ENCODE measurements at regions not wholly inside any gene's neighbourhood (a gene's known extent, or its start where the extent isn't known, plus 50 kb on each side); places are given as distances from the start of the nearest gene placed in this dataset.

DNA sequence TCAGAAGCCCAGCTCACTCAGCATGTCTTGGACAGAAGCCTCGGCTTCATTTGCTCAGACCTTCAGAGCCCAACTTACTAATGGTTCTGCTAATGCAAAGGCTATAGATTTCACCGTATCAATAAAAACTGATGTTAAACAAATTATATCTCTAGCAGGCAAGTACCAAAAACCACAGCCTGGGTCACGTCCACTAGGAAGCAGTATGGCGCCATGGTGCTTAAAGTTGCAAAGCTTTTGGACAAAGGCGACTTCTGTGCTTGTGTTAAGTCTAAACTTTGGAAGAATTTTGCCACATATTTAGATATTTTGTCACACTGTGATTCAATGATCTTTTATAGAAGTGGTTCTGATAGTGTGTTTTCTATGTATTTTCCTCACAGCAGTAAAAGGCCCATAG is 276.8 kb upstream of the PARD3B start:
- no peaks in the 10 kb centered on the region for H3K36me3 ChIP-seq (ENCODE audit: control insufficient read depth, insufficient read depth, low read length)
- H3K27me3 ChIP-seq (replicated peaks; ENCODE audit: control insufficient read depth, insufficient read depth, low read length, poor library complexity, severe bottlenecking) = no peaks in the 10 kb centered on the region
- no peak overlapping the region for H3K4me3 ChIP-seq (ENCODE audit: insufficient read depth, low read depth, low read length, poor library complexity, severe bottlenecking)
- DNase-seq = no peak
- no peaks in the 10 kb centered on the region for H3K4me1 ChIP-seq (ENCODE audit: control insufficient read depth, insufficient read depth, low read length, poor library complexity, severe bottlenecking)
- H3K27ac ChIP-seq (ENCODE audit: insufficient read depth, low read length, poor library complexity, severe bottlenecking) = no peak overlapping the region
- no peaks in the 10 kb centered on the region for H3K9me3 ChIP-seq (ENCODE audit: control insufficient read depth, low read length)

DNA sequence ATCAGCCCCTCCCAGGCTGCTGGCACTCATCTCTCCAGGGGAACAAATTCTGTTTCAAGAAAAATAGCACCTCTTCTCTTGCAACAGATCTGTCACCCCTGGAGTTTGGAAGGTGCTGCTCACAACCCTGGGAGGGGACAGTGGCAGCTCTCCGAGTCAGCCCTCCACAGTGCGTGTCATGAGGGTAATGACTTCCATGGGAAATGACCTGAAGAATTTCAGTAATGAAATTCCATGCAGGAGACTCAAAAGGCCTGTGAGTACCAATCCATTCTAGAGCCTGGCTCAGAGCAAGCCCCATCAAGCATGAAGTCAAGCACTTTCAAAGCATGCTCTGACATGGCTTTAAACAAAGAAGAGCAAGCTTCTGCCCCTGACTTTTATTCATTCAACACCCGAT is 276.3 kb upstream of the PARD3B start:
- H3K4me1 ChIP-seq (ENCODE audit: control insufficient read depth, insufficient read depth, low read length, poor library complexity, severe bottlenecking) = no peaks in the 10 kb centered on the region
- H3K27me3 ChIP-seq (replicated peaks; ENCODE audit: control insufficient read depth, insufficient read depth, low read length, poor library complexity, severe bottlenecking) = no peaks in the 10 kb centered on the region
- no peak for DNase-seq
- no peak overlapping the region for H3K4me3 ChIP-seq (ENCODE audit: insufficient read depth, low read depth, low read length, poor library complexity, severe bottlenecking)
- no peaks in the 10 kb centered on the region for H3K9me3 ChIP-seq (ENCODE audit: control insufficient read depth, low read length)
- no peaks in the 10 kb centered on the region for H3K36me3 ChIP-seq (ENCODE audit: control insufficient read depth, insufficient read depth, low read length)
- H3K27ac ChIP-seq (ENCODE audit: insufficient read depth, low read length, poor library complexity, severe bottlenecking) = no peak overlapping the region

DNA sequence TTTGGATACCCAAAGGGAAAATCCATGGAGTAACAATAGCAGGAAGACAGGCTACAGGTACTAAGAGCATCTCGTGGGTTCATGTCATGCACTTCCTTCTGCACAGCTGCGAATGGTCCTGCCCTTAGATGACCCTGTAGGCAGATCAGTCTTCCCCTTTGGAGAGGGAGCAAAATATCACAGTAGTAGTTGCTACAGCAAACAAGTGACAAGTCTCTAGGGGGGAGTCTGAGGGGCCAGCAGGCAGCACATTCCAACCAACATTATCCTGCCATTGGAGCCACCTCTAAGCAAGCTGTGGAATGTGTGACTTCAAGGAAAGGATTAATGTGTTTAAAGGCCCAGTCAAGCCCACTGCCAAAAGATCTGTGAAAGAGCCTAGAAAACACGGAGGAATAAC is 273.2 kb upstream of the PARD3B start:
- Histone ChIP-seq H3K4me1 (ENCODE audit: control insufficient read depth, insufficient read depth, low read length, poor library complexity, severe bottlenecking) (no peaks in the 10 kb centered on the region), H3K27me3 (replicated peaks; ENCODE audit: control insufficient read depth, insufficient read depth, low read length, poor library complexity, severe bottlenecking) (no peaks in the 10 kb centered on the region), H3K4me3 (ENCODE audit: insufficient read depth, low read depth, low read length, poor library complexity, severe bottlenecking) (no peak overlapping the region), H3K9me3 (ENCODE audit: control insufficient read depth, low read length) (no peaks in the 10 kb centered on the region), H3K36me3 (ENCODE audit: control insufficient read depth, insufficient read depth, low read length) (no peaks in the 10 kb centered on the region), H3K27ac (ENCODE audit: insufficient read depth, low read length, poor library complexity, severe bottlenecking) (no peak overlapping the region)
- no peak for DNase-seq

DNA sequence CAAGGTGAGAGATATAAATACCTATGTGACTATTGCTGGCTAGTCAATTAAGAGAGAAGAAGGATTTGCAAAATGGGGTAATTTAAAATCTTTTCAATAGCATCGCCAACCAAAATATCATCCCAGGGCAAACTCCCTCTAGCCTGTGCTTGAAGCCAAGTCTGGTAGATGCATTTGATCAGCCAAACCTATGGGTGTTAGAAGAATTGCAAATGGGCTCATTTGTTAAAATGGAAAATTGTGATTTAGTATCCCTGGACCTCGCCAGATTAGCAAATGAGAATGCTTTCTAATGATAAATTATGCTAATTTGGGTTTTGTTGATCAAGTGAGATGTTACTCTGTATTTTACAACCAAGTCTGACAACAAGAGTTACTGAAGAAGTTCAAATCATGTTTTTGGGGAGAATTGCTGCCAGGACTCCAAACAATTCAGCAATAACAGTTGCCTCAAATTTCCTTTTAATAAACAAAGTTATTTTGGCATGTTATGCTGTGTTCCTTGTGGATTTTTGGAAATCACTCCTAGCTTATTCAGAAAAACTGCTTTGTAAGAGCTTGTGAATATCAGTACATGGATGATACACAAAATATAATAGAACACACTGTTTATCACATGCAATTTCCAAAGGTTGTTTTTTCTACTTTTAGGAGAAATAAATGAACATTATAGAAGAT is 272.5 kb upstream of the PARD3B start:
- Histone ChIP-seq H3K4me3 (ENCODE audit: insufficient read depth, low read depth, low read length, poor library complexity, severe bottlenecking) (no peak overlapping the region), H3K4me1 (ENCODE audit: control insufficient read depth, insufficient read depth, low read length, poor library complexity, severe bottlenecking) (no peaks in the 10 kb centered on the region), H3K9me3 (ENCODE audit: control insufficient read depth, low read length) (no peaks in the 10 kb centered on the region), H3K36me3 (ENCODE audit: control insufficient read depth, insufficient read depth, low read length) (no peaks in the 10 kb centered on the region), H3K27ac (ENCODE audit: insufficient read depth, low read length, poor library complexity, severe bottlenecking) (no peak overlapping the region), H3K27me3 (replicated peaks; ENCODE audit: control insufficient read depth, insufficient read depth, low read length, poor library complexity, severe bottlenecking) (no peaks in the 10 kb centered on the region)
- no peak for DNase-seq

DNA sequence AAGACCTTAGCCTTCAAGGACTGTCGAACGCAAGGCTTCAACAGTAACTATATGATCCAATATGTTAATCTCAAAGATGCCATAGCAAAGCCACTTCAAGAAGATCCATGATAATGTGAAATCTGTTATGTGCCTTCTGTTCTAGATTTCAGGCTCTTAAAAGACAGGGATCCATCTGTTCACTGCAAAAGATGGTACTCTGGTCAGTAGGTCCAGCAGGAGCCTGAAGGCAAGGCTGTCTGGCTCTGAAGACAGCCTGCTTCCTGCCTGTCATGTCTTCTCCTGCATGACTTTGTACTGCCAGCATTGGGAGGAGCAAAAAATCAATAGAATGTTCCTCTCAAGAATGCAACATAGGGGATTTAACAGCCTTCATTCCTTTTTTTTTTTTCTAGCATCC is 270.8 kb upstream of the PARD3B start:
- no peak overlapping the region for H3K27ac ChIP-seq (ENCODE audit: insufficient read depth, low read length, poor library complexity, severe bottlenecking)
- no peak for DNase-seq
- no peaks in the 10 kb centered on the region for H3K4me1 ChIP-seq (ENCODE audit: control insufficient read depth, insufficient read depth, low read length, poor library complexity, severe bottlenecking)
- H3K27me3 ChIP-seq (replicated peaks; ENCODE audit: control insufficient read depth, insufficient read depth, low read length, poor library complexity, severe bottlenecking) = no peaks in the 10 kb centered on the region
- no peaks in the 10 kb centered on the region for H3K9me3 ChIP-seq (ENCODE audit: control insufficient read depth, low read length)
- H3K4me3 ChIP-seq (ENCODE audit: insufficient read depth, low read depth, low read length, poor library complexity, severe bottlenecking) = no peak overlapping the region
- no peaks in the 10 kb centered on the region for H3K36me3 ChIP-seq (ENCODE audit: control insufficient read depth, insufficient read depth, low read length)

DNA sequence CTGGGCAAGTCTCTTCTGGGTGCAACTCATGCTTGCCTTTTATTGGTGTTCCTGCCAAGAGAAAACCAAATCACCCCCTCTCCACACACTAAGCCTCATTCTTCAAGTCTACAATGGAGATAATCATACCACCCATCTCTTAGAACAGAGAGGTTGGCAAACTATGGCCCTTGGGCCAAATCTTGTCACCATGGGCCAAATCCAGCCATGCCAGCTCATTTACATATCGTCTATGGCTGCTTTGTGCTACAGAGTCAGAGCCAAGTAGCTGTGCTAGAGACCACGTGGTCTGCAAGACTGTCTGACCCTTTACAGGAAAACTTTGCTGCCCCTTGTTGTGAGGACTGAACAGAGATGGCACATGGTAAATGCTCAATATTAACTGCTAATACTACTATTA is 270.3 kb upstream of the PARD3B start:
- H3K4me1 ChIP-seq (ENCODE audit: control insufficient read depth, insufficient read depth, low read length, poor library complexity, severe bottlenecking) = no peaks in the 10 kb centered on the region
- H3K27me3 ChIP-seq (replicated peaks; ENCODE audit: control insufficient read depth, insufficient read depth, low read length, poor library complexity, severe bottlenecking) = no peaks in the 10 kb centered on the region
- H3K27ac ChIP-seq (ENCODE audit: insufficient read depth, low read length, poor library complexity, severe bottlenecking) = no peak overlapping the region
- H3K9me3 ChIP-seq (ENCODE audit: control insufficient read depth, low read length) = no peaks in the 10 kb centered on the region
- DNase-seq = no peak
- no peak overlapping the region for H3K4me3 ChIP-seq (ENCODE audit: insufficient read depth, low read depth, low read length, poor library complexity, severe bottlenecking)
- no peaks in the 10 kb centered on the region for H3K36me3 ChIP-seq (ENCODE audit: control insufficient read depth, insufficient read depth, low read length)

DNA sequence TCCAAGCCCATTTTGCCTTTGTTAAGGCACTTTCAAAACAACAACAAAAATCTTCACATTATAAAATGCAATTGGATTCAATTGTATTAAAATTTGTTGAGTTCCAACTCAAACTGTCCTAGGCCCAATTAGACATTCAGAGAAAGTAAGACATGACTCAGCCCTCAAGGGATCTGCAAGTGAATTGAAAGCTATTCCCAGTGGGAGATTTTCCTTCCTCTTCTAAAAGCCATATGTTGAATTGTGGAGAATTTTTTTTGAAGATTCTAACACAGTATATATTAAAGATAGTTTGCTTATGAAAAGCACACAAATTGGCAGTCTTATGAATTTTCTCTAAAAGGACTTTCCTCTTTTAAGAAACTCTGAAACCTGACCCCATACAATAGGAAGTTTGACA is 268.0 kb upstream of the PARD3B start:
- Histone ChIP-seq H3K27me3 (replicated peaks; ENCODE audit: control insufficient read depth, insufficient read depth, low read length, poor library complexity, severe bottlenecking) (no peaks in the 10 kb centered on the region), H3K36me3 (ENCODE audit: control insufficient read depth, insufficient read depth, low read length) (no peaks in the 10 kb centered on the region), H3K27ac (ENCODE audit: insufficient read depth, low read length, poor library complexity, severe bottlenecking) (no peak overlapping the region)

DNA sequence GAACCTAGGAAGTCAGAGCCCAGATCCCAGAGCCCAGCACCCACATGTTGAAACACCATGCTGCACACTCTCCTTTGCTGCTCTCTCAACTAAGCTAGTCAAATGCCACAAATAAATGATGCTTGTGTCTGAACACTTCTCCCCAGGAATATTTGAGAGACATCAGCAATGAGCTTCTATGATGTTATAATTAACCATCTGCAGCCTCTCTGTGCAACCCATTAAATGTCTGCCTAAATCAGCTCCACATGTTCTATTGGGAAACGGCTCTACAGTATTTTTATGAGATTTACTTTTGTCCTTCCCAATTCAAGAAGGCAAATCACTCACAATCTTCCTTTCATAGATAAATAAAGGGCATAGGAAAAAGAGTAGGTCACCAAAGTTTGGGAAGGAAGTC is 266.8 kb upstream of the PARD3B start:
- Histone ChIP-seq H3K4me1 (ENCODE audit: control insufficient read depth, insufficient read depth, low read length, poor library complexity, severe bottlenecking) (no peaks in the 10 kb centered on the region), H3K27me3 (replicated peaks; ENCODE audit: control insufficient read depth, insufficient read depth, low read length, poor library complexity, severe bottlenecking) (no peaks in the 10 kb centered on the region), H3K9me3 (ENCODE audit: control insufficient read depth, low read length) (no peaks in the 10 kb centered on the region), H3K27ac (ENCODE audit: insufficient read depth, low read length, poor library complexity, severe bottlenecking) (no peak overlapping the region), H3K36me3 (ENCODE audit: control insufficient read depth, insufficient read depth, low read length) (no peaks in the 10 kb centered on the region), H3K4me3 (ENCODE audit: insufficient read depth, low read depth, low read length, poor library complexity, severe bottlenecking) (no peak overlapping the region)
- DNase-seq = no peak

More for the DNA sequence above, 268.0 kb upstream of the PARD3B start:
- no peaks in the 10 kb centered on the region for H3K4me1 ChIP-seq (ENCODE audit: control insufficient read depth, insufficient read depth, low read length, poor library complexity, severe bottlenecking)
- no peaks in the 10 kb centered on the region for H3K9me3 ChIP-seq (ENCODE audit: control insufficient read depth, low read length)
- H3K4me3 ChIP-seq (ENCODE audit: insufficient read depth, low read depth, low read length, poor library complexity, severe bottlenecking) = no peak overlapping the region
- DNase-seq = no peak

DNA sequence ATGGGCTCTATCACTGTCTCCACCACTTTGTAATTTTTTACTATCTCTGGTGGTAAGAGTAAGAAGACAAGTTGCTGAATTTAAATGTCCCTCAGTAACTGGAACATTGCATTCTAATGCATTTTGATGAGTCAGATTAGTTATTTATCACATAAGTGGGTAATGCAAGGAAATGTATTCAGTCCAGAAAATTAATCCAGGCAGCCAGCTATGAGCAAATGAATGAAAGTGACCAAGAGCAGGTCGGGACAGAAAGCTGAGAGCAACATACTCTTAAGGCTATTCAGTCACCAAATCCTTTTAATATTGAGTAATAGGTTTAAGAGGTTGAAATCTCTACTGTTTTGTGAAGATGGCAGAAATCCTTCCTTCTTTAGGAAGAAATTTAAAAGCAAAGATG is 265.5 kb upstream of the PARD3B start:
- H3K27me3 ChIP-seq (replicated peaks; ENCODE audit: control insufficient read depth, insufficient read depth, low read length, poor library complexity, severe bottlenecking) = no peaks in the 10 kb centered on the region
- no peak for DNase-seq
- no peaks in the 10 kb centered on the region for H3K4me1 ChIP-seq (ENCODE audit: control insufficient read depth, insufficient read depth, low read length, poor library complexity, severe bottlenecking)
- H3K36me3 ChIP-seq (ENCODE audit: control insufficient read depth, insufficient read depth, low read length) = no peaks in the 10 kb centered on the region
- no peak overlapping the region for H3K27ac ChIP-seq (ENCODE audit: insufficient read depth, low read length, poor library complexity, severe bottlenecking)
- H3K9me3 ChIP-seq (ENCODE audit: control insufficient read depth, low read length) = no peaks in the 10 kb centered on the region
- no peak overlapping the region for H3K4me3 ChIP-seq (ENCODE audit: insufficient read depth, low read depth, low read length, poor library complexity, severe bottlenecking)

DNA sequence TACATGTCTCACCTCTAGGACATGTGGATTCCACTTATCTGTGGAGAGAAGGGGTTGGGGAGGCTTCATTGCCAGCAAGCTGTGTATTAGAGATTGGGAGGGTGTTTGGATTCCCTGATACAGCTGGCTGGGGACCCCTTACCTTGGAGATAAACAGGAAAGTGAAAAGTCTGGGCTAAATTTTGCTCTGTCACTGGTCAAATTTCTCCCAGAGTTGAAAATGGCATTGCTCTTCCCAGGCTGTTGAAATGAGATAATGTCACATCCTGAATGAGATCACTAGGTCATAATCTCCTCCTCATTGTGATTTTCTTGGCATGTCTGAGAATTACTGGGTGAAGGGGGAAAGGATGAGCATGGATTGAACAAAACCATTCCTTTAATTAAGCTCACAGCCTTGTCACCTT is 265.0 kb upstream of the PARD3B start:
- no peak for DNase-seq
- H3K27ac ChIP-seq (ENCODE audit: insufficient read depth, low read length, poor library complexity, severe bottlenecking) = no peak overlapping the region
- H3K4me3 ChIP-seq (ENCODE audit: insufficient read depth, low read depth, low read length, poor library complexity, severe bottlenecking) = no peak overlapping the region
- no peaks in the 10 kb centered on the region for H3K4me1 ChIP-seq (ENCODE audit: control insufficient read depth, insufficient read depth, low read length, poor library complexity, severe bottlenecking)
- no peaks in the 10 kb centered on the region for H3K9me3 ChIP-seq (ENCODE audit: control insufficient read depth, low read length)
- no peaks in the 10 kb centered on the region for H3K27me3 ChIP-seq (replicated peaks; ENCODE audit: control insufficient read depth, insufficient read depth, low read length, poor library complexity, severe bottlenecking)
- H3K36me3 ChIP-seq (ENCODE audit: control insufficient read depth, insufficient read depth, low read length) = no peaks in the 10 kb centered on the region
